ENCODE measurements at regions not wholly inside any gene's neighbourhood (a gene's known extent, or its start where the extent isn't known, plus 50 kb on each side); places are given as distances from the start of the nearest gene placed in this dataset.

- DNase-seq (ENCODE audit: low spot score in 2 of 2): no peak
- no peak overlapping the region for H3K4me3 ChIP-seq
- no peak for TF ChIP-seq CTCF (IDR thresholded peaks at IDR 0.05)
- no peak overlapping the region for H3K27ac ChIP-seq
- H3K27me3 ChIP-seq: no peaks in the 10 kb centered on the region
- H3K9me3 ChIP-seq: no peaks in the 10 kb centered on the region
- H3K4me1 ChIP-seq: no peaks in the 10 kb centered on the region
- no peaks in the 10 kb centered on the region for H3K36me3 ChIP-seq
- intact Hi-C loops (cut with DNase I; ENCODE audit: low total_unique reads): no loop called here
These were observed 93.5 kb downstream of the NAB1 start for GRCh38 chr2:190742431-190742830.

- Histone ChIP-seq H3K9me3 (no peaks in the 10 kb centered on the region), H3K36me3 (no peaks in the 10 kb centered on the region), H3K4me1 (no peaks in the 10 kb centered on the region), H3K27me3 (no peaks in the 10 kb centered on the region), H3K27ac (no peak overlapping the region), H3K4me3 (no peak overlapping the region)
- intact Hi-C loops (cut with DNase I; ENCODE audit: low total_unique reads): no loop called here
- DNase-seq (ENCODE audit: low spot score in 2 of 2): no peak
- no peak for TF ChIP-seq CTCF (IDR thresholded peaks at IDR 0.05)
- no peak for TF ChIP-seq POLR2A (IDR thresholded peaks at IDR 0.05)
- no peak for TF ChIP-seq POLR2AphosphoS5 (IDR thresholded peaks at IDR 0.05)
These were observed 95.2 kb downstream of the NAB1 start for GRCh38 chr2:190744041-190744440.

GRCh38 chr2:190746971-190747761, 98.3 kb downstream of the NAB1 start:
- intact Hi-C loops (cut with DNase I; ENCODE audit: low total_unique reads): no loop called here
- no peak overlapping the region for H3K4me3 ChIP-seq
- TF ChIP-seq CTCF (IDR thresholded peaks at IDR 0.05): no peak
- no peak for TF ChIP-seq POLR2AphosphoS5 (IDR thresholded peaks at IDR 0.05)
- no peak for TF ChIP-seq POLR2A (IDR thresholded peaks at IDR 0.05)
- DNase-seq (ENCODE audit: low spot score in 2 of 2): no peak
- no peaks in the 10 kb centered on the region for H3K4me1 ChIP-seq
- no peaks in the 10 kb centered on the region for H3K36me3 ChIP-seq
- H3K27ac ChIP-seq: no peak overlapping the region
- H3K9me3 ChIP-seq: no peaks in the 10 kb centered on the region
- no peaks in the 10 kb centered on the region for H3K27me3 ChIP-seq

GRCh38 chr2:190748966-190749365, 100.1 kb downstream of the NAB1 start:
- Histone ChIP-seq H3K4me3 (no peak overlapping the region), H3K27me3 (no peaks in the 10 kb centered on the region), H3K9me3 (no peaks in the 10 kb centered on the region), H3K36me3 (no peaks in the 10 kb centered on the region), H3K4me1 (no peaks in the 10 kb centered on the region), H3K27ac (no peak overlapping the region)
- intact Hi-C loops (cut with DNase I; ENCODE audit: low total_unique reads): no loop called here
- no peak for DNase-seq (ENCODE audit: low spot score in 2 of 2)
- TF ChIP-seq POLR2AphosphoS5 (IDR thresholded peaks at IDR 0.05): no peak
- TF ChIP-seq CTCF (IDR thresholded peaks at IDR 0.05): no peak
- no peak for TF ChIP-seq POLR2A (IDR thresholded peaks at IDR 0.05)

- Histone ChIP-seq H3K36me3 (no peaks in the 10 kb centered on the region), H3K9me3 (no peaks in the 10 kb centered on the region), H3K27me3 (no peaks in the 10 kb centered on the region), H3K27ac (no peak overlapping the region), H3K4me1 (no peaks in the 10 kb centered on the region), H3K4me3 (no peak overlapping the region)
- TF ChIP-seq CTCF (IDR thresholded peaks at IDR 0.05) (no peak), POLR2A (IDR thresholded peaks at IDR 0.05) (no peak), POLR2AphosphoS5 (IDR thresholded peaks at IDR 0.05) (no peak)
- intact Hi-C loops (cut with DNase I; ENCODE audit: low total_unique reads): loop anchor here (5.0 kb wide), 1 partner anchor 911 kb away; no protein-coding TSS in a partner anchor
- DNase-seq (ENCODE audit: low spot score in 2 of 2): no peak
These were observed 107.0 kb downstream of the NAB1 start for GRCh38 chr2:190755772-190756415.

Measured in breast epithelium (tissue), 4 donors.